GM10248 (cell line): ENCODE measurements at regions not wholly inside any gene's neighbourhood (a gene's known extent, or its start where the extent isn't known, plus 50 kb on each side); places are given as distances from the start of the nearest gene placed in this dataset.

Source experiments
- CTCF ChIA-PET: fragments of 300-600 bp; sonication (Branson Sonifier 250); formaldehyde crosslinking; extraction: SDS; loops from one replicate; lab custom pipeline; 2021; ENCODE audit warnings: antibody characterized with exemption; lab: Yijun Ruan, JAX
- POLR2A ChIA-PET: fragments of 350-650 bp; sonication (Branson Sonifier 250); formaldehyde crosslinking; extraction: SDS; loops from one replicate; lab custom pipeline; 2020; ENCODE audit warnings: antibody characterized with exemption; lab: Yijun Ruan, JAX
- DNase-seq: peaks from one replicate; pipeline ENCODE4 v3.0.0; 2012; ENCODE audit errors: extremely low spot score
- TF ChIP-seq, protein P1 (sequence below): IDR thresholded peaks from 2 replicates; pipeline ENCODE4 v1.5.1; 2012; ENCODE audit warnings: mild to moderate bottlenecking, low read depth; ENCODE audit errors: extremely low read depth, missing control alignments, control extremely low read depth

DNA sequence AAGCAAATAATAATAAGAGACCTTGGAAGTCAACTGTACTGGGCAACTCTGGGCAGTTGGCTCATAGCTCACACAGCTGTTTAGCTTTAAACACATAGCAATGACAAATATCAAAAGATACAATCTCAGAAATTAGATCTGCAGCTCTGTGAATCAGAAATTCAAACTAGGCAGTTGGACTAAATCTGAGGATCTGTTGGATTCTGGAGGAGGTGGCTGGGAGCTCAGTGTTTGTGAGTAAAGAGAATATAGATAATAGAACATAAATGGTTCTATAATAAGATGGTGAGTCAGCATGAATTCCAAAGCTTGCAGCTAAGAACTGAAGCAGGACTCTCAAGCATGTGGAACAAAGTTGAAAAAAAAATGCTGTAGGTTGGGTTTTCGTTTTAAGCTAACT is 1949.4 kb upstream of the SEL1L start:
- ChIA-PET CTCF (no interaction called here), POLR2A (no interaction called here)
- DNase-seq = no peak
- TF ChIP-seq, protein P1, sequence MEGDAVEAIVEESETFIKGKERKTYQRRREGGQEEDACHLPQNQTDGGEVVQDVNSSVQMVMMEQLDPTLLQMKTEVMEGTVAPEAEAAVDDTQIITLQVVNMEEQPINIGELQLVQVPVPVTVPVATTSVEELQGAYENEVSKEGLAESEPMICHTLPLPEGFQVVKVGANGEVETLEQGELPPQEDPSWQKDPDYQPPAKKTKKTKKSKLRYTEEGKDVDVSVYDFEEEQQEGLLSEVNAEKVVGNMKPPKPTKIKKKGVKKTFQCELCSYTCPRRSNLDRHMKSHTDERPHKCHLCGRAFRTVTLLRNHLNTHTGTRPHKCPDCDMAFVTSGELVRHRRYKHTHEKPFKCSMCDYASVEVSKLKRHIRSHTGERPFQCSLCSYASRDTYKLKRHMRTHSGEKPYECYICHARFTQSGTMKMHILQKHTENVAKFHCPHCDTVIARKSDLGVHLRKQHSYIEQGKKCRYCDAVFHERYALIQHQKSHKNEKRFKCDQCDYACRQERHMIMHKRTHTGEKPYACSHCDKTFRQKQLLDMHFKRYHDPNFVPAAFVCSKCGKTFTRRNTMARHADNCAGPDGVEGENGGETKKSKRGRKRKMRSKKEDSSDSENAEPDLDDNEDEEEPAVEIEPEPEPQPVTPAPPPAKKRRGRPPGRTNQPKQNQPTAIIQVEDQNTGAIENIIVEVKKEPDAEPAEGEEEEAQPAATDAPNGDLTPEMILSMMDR = no peak

DNA sequence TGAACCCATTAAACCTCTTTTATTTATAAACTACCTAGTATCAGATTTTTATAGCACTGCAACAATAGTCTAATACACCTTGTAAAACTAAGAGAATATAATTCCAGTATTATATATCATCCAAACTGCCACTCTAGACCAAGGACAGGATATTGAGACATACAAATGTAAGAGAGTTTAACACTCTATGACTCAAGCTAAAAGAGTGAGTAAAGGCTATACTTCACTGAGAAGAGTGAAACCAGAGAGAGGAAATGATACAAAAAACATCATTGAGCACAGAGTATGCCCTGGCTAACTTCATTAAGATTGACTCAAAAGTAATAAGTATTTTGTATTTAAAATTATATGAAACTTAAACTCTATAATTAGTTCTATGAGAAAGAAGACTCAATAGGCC is 1951.9 kb upstream of the SEL1L start:
- CTCF ChIA-PET = no interaction called here
- TF ChIP-seq, protein P1 = no peak
- no peak for DNase-seq
- POLR2A ChIA-PET = no interaction called here

DNA sequence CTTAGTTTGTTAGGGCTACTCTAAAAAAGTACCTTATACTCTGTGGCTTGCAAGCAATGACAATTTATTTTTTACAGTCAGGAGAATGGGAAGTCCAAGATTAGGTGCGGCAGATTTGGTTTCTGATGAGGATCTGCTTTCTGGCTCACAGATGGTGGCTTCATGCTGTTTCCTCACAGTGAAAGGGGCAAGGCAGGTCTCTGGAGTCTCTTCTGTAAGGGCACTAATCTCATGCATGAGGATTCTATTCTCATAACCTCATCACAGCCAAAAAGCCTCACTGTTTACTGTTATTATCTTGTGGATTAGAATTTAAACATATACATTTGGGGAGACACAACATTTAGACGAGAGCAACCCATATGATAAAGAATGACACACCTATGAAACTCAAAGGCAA is 1957.4 kb upstream of the SEL1L start:
- ChIA-PET CTCF (interaction anchor here (1.2 kb wide), 1 partner anchor 10 kb away, joined by 3 read pairs; no protein-coding TSS in a partner anchor), POLR2A (no interaction called here)
- DNase-seq = no peak
- TF ChIP-seq, protein P1 = no peak

DNA sequence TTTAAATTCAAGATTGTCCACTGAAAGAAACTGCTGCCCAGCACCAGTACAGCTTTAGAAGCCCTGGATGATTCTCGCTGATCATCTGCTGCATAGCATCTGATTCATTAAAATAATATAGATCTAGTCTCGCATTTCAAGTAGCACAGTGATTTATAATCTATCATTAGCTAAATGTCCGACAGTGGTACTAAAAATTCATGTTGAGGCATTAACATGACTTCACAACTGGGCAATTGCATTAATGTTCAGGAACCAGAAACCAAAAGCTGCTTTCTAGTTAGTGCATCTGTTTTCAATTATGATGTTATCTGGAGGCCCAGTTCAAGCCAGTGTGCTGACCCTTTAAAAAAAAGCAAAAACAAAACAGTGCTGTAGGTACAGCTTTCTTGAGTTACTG is 1987.2 kb upstream of the SEL1L start:
- TF ChIP-seq, protein P1 = no peak
- DNase-seq = no peak
- POLR2A ChIA-PET = no interaction called here
- CTCF ChIA-PET = interaction anchor here (0.7 kb wide), 1 partner anchor 10 kb away, joined by 3 read pairs; no protein-coding TSS in a partner anchor

- CTCF ChIA-PET = no interaction called here
- no peak for DNase-seq
- POLR2A ChIA-PET = no interaction called here
- TF ChIP-seq, protein P1 = no peak
These were observed 1995.9 kb upstream of the SEL1L start for GRCh38 chr14:83529531-83529930.

- TF ChIP-seq, protein P1 = no peak
- ChIA-PET CTCF (interaction anchor here (1.0 kb wide), 1 partner anchor 9 kb away, joined by 3 read pairs; no protein-coding TSS in a partner anchor), POLR2A (no interaction called here)
- no peak for DNase-seq
These were observed 1996.2 kb upstream of the FLRT2 start for GRCh38 chr14:83533734-83534133.
